HCT116 (cell line): ENCODE measurements at regions not wholly inside any gene's neighbourhood (a gene's known extent, or its start where the extent isn't known, plus 50 kb on each side); places are given as distances from the start of the nearest gene placed in this dataset.

Experiments
- ATAC-seq: fragments of 200-7000 bp; cut with Tn5 transposase; 2 replicates; pipeline ENCODE4 v1.9.1; 2020; ENCODE audit warnings: mild to moderate bottlenecking, moderate library complexity
- BruUV-seq: library from RNA; stranded (reverse); fragments of 400-500 nt; replicated peaks from 2 replicates; lab custom pipeline; 2021; lab: Mats Ljungman, UMichigan
- CTCF ChIA-PET: fragments of 300-600 bp; sonication (Branson Sonifier 250); formaldehyde crosslinking; loops from one replicate; lab custom pipeline; 2021; ENCODE audit warnings: antibody characterized with exemption; lab: Charles Lee
- POLR2A ChIA-PET: fragments of 300-600, 350-600 bp; sonication (Branson Sonifier 250); formaldehyde crosslinking; loops from one replicate; lab custom pipeline; 2021; ENCODE audit warnings: antibody characterized with exemption; lab: Charles Lee
- RAD21 ChIA-PET, 2 experiments: fragments of 300-600 bp; sonication (Branson Sonifier 250); formaldehyde crosslinking; loops; one replicate each; lab custom pipeline; 2023; ENCODE audit warnings: low total read pairs in 2 of 2; ENCODE audit not compliant: uncharacterized antibody in 2 of 2, unreplicated experiment in 2 of 2, low non-redundant PET in 1 of 2; lab: Charles Lee
- DNase-seq: peaks from one replicate; pipeline ENCODE4 v3.0.0-alpha.2; 2010; ENCODE audit warnings: low read depth, low spot score
- H2AFZ ChIP-seq: fragments of 200-600 bp; shearing (Covaris generic), sonication (generic); 2 replicates; pipeline ENCODE4 v1.6.1; 2017; ENCODE audit warnings: low read depth, mixed run types, mixed read lengths, antibody characterized with exemption, low read length; ENCODE audit not compliant: poor library complexity, severe bottlenecking
- H3K27ac ChIP-seq: 2 replicates; pipeline ENCODE4 v1.5.1; 2012; ENCODE audit warnings: low read depth, low read length
- H3K27me3 ChIP-seq: fragments of 200-600 bp; sonication (generic); 2 replicates; pipeline ENCODE4 v1.6.1; 2016; ENCODE audit warnings: mixed run types, low read length, mixed read lengths; ENCODE audit not compliant: insufficient read depth
- H3K36me3 ChIP-seq, 2 experiments: fragments of 200-500 bp in 1 of 2; fragments of 200-600 bp in 1 of 2; sonication (Bioruptor generic) in 1 of 2; sonication (generic) in 1 of 2; 2 replicates each; pipeline versions ENCODE4 v1.5.1 to v1.6.1; 2014 to 2016; ENCODE audit warnings: low read length in 2 of 2, inconsistent platforms in 1 of 2, mixed read lengths in 1 of 2, mixed run types in 1 of 2; ENCODE audit not compliant: insufficient read depth in 2 of 2, control insufficient read depth in 1 of 2
- H3K4me1 ChIP-seq, 2 experiments: fragments of 200-600 bp in 1 of 2; sonication (generic) in 1 of 2; 2 replicates each; pipeline versions ENCODE4 v1.5.1 to v1.6.1; 2012 to 2017; ENCODE audit warnings: low read length in 2 of 2, inconsistent platforms in 1 of 2, mild to moderate bottlenecking in 1 of 2, mixed read lengths in 1 of 2, mixed run types in 1 of 2, moderate library complexity in 1 of 2; ENCODE audit not compliant: insufficient read depth in 2 of 2, control insufficient read depth in 1 of 2
- H3K4me2 ChIP-seq: fragments of 200-600 bp; sonication (generic); 2 replicates; pipeline ENCODE4 v1.6.1; 2017; ENCODE audit warnings: mixed run types, low read length, mixed read lengths
- H3K4me3 ChIP-seq, 2 experiments: fragments of 200-600 bp in 1 of 2; sonication (generic) in 1 of 2; replicated peaks in 1 of 2; 2 replicates each; pipeline ENCODE4 v1.5.1; 2011 to 2016; ENCODE audit warnings: low read length in 2 of 2, control low read depth in 1 of 2, low read depth in 1 of 2, mild to moderate bottlenecking in 1 of 2, mixed read lengths in 1 of 2, mixed run types in 1 of 2
- H3K79me2 ChIP-seq: fragments of 200-600 bp; sonication (generic); 2 replicates; pipeline ENCODE4 v1.6.1; 2017; ENCODE audit warnings: mild to moderate bottlenecking, mixed run types, low read length, moderate library complexity, mixed read lengths; ENCODE audit not compliant: insufficient read depth
- H3K9ac ChIP-seq: fragments of 200-600 bp; sonication (generic); 2 replicates; pipeline ENCODE4 v1.6.1; 2016; ENCODE audit warnings: low read length, mixed read lengths
- H3K9me2 ChIP-seq: fragments of 200-600 bp; sonication (generic), shearing (Covaris generic); 2 replicates; pipeline ENCODE4 v1.6.1; 2017; ENCODE audit warnings: mixed run types, mild to moderate bottlenecking, moderate library complexity; ENCODE audit not compliant: insufficient read depth
- H3K9me3 ChIP-seq, 2 experiments: fragments of 200-500 bp in 1 of 2; fragments of 200-600 bp in 1 of 2; sonication (Bioruptor generic) in 1 of 2; sonication (generic) in 1 of 2; 2 replicates each; pipeline ENCODE4 v1.6.1; 2014 to 2017; ENCODE audit warnings: low read length in 2 of 2, mixed read lengths in 2 of 2, inconsistent platforms in 1 of 2, low read depth in 1 of 2, mild to moderate bottlenecking in 1 of 2, mixed run types in 1 of 2, moderate library complexity in 1 of 2; ENCODE audit not compliant: control insufficient read depth in 1 of 2, insufficient read depth in 1 of 2
- H4K20me1 ChIP-seq: fragments of 200-600 bp; sonication (generic), shearing (Covaris generic); 2 replicates; pipeline ENCODE4 v1.6.1; 2017; ENCODE audit warnings: mixed run types, mild to moderate bottlenecking, moderate library complexity; ENCODE audit not compliant: insufficient read depth
- CBX3 ChIP-seq: IDR thresholded peaks from 2 replicates; pipeline ENCODE4 v1.6.1; 2012; ENCODE audit warnings: low read depth
- CEBPB ChIP-seq: IDR thresholded peaks from 2 replicates; pipeline ENCODE4 v1.6.1; 2012; ENCODE audit warnings: low read depth
- EZH2phosphoT487 ChIP-seq: fragments of 200-600 bp; IDR thresholded peaks from 2 replicates; pipeline ENCODE4 v1.6.1; 2018; ENCODE audit warnings: antibody characterized with exemption, borderline replicate concordance
- FOSL1 ChIP-seq: IDR thresholded peaks from 2 replicates; pipeline ENCODE4 v1.6.1; 2012; ENCODE audit warnings: low read depth
- MAX ChIP-seq: IDR thresholded peaks from 2 replicates; pipeline ENCODE4 v1.6.1; 2012
- POLR2A ChIP-seq: IDR thresholded peaks from 2 replicates; pipeline ENCODE4 v1.7.0; 2011; ENCODE audit warnings: borderline replicate concordance; ENCODE audit not compliant: insufficient read depth, insufficient read length; ENCODE audit errors: extremely low read depth
- POLR2AphosphoS5 ChIP-seq: IDR thresholded peaks from 2 replicates; pipeline ENCODE4 v1.6.1; 2011; ENCODE audit warnings: mild to moderate bottlenecking, low read depth, low read length, moderate library complexity
- RAD21 ChIP-seq: IDR thresholded peaks from 2 replicates; pipeline ENCODE4 v1.6.1; 2012; ENCODE audit warnings: low read depth, mild to moderate bottlenecking
- TCF7L2 ChIP-seq: IDR thresholded peaks from 2 replicates; pipeline ENCODE4 v1.7.0; 2011; ENCODE audit warnings: borderline replicate concordance, inconsistent platforms; ENCODE audit not compliant: insufficient read depth, insufficient read length; ENCODE audit errors: extremely low read depth
- YY1 ChIP-seq: IDR thresholded peaks from 2 replicates; pipeline ENCODE4 v1.6.1; 2011; ENCODE audit warnings: low read length, low read depth, moderate library complexity, mild to moderate bottlenecking; ENCODE audit not compliant: insufficient replicate concordance; ENCODE audit errors: extremely low read depth
- ZFX ChIP-seq: fragments of 450-650 bp; IDR thresholded peaks from 2 replicates; pipeline ENCODE4 v1.6.1; 2017
- ZNF274 ChIP-seq: fragments of 200-500 bp; sonication (Bioruptor generic); IDR thresholded peaks from 2 replicates; pipeline ENCODE4 v1.6.1; 2014; ENCODE audit warnings: mild to moderate bottlenecking, low read depth, low read length, inconsistent platforms
- intact Hi-C: fragments of 100-400 bp; cut with micrococcal nuclease; formaldehyde crosslinking; loops from 2 replicates; pipeline ENCODE4 v1.10.0; 2022
- TF ChIP-seq, protein P1 (sequence below): IDR thresholded peaks from 2 replicates; pipeline ENCODE4 v1.6.1; 2011; ENCODE audit warnings: mild to moderate bottlenecking, low read length, moderate library complexity; ENCODE audit not compliant: insufficient replicate concordance; ENCODE audit errors: extremely low read depth

- Histone ChIP-seq H2AFZ (no peak overlapping the region), H3K4me2 (no peak overlapping the region), H3K9ac (no peak overlapping the region), H3K27me3 (no peaks in the 10 kb centered on the region), H3K9me2 (no peaks in the 10 kb centered on the region), H3K27ac (no peak overlapping the region), H3K4me1 (no peaks in the 10 kb centered on the region), H3K79me2 (no peaks in the 10 kb centered on the region), H4K20me1 (no peaks in the 10 kb centered on the region; the same call in 1 of the 2 replicates), H3K36me3 (no peaks in the 10 kb centered on the region), H3K4me3 (no peak overlapping the region), H3K9me3 (peaks cover 4 to 30% of the 10 kb centered on the region in 2 experiments; a peak in 2 of 4 replicates)
- ATAC-seq (no peak), DNase-seq (no peak)
- ChIA-PET POLR2A (no interaction called here), CTCF (no interaction called here), RAD21 (no interaction called here)
- TF ChIP-seq MAX (no peak), TCF7L2 (no peak), ZNF274 (no peak), FOSL1 (no peak), ZFX (no peak), EZH2phosphoT487 (no peak), CBX3 (no peak), YY1 (no peak), RAD21 (no peak), CEBPB (no peak), POLR2AphosphoS5 (no peak), POLR2A (no peak)
- TF ChIP-seq, protein P1, sequence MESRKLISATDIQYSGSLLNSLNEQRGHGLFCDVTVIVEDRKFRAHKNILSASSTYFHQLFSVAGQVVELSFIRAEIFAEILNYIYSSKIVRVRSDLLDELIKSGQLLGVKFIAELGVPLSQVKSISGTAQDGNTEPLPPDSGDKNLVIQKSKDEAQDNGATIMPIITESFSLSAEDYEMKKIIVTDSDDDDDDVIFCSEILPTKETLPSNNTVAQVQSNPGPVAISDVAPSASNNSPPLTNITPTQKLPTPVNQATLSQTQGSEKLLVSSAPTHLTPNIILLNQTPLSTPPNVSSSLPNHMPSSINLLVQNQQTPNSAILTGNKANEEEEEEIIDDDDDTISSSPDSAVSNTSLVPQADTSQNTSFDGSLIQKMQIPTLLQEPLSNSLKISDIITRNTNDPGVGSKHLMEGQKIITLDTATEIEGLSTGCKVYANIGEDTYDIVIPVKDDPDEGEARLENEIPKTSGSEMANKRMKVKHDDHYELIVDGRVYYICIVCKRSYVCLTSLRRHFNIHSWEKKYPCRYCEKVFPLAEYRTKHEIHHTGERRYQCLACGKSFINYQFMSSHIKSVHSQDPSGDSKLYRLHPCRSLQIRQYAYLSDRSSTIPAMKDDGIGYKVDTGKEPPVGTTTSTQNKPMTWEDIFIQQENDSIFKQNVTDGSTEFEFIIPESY: no peak
- BruUV-seq: no TSS peak
- intact Hi-C loops: no loop called here
Observed at GRCh38 chr5:19270153-19270552, 717.8 kb downstream of the CDH18 start.
